SU-DHL-6 (cell line): ENCODE measurements at regions not wholly inside any gene's neighbourhood (a gene's known extent, or its start where the extent isn't known, plus 50 kb on each side); places are given as distances from the start of the nearest gene placed in this dataset.

Experiments used
- H2AFZ ChIP-seq: fragments of 200-600 bp; sonication (generic); 2 replicates; pipeline ENCODE4 v1.6.1; 2014; ENCODE audit warnings: low read depth, mild to moderate bottlenecking, moderate library complexity, mixed read lengths, antibody characterized with exemption, low read length; ENCODE audit not compliant: severe bottlenecking
- H3F3A ChIP-seq: fragments of 200-600 bp; shearing (Covaris generic); 2 replicates; pipeline ENCODE4 v1.6.0; 2016; ENCODE audit warnings: antibody characterized with exemption, mild to moderate bottlenecking; ENCODE audit not compliant: insufficient read depth
- H3K27ac ChIP-seq: fragments of 200-600 bp; sonication (generic); 2 replicates; pipeline ENCODE4 v1.5.1; 2016; ENCODE audit warnings: low read depth, mild to moderate bottlenecking, low read length, moderate library complexity, mixed read lengths
- H3K27me3 ChIP-seq: fragments of 200-600 bp; sonication (generic), shearing (Covaris generic); 2 replicates; pipeline ENCODE4 v1.6.0; 2014; ENCODE audit warnings: mild to moderate bottlenecking, low read length
- H3K36me3 ChIP-seq: fragments of 200-600 bp; sonication (generic); 2 replicates; pipeline ENCODE4 v1.6.1; 2014; ENCODE audit warnings: mild to moderate bottlenecking, low read length, mixed read lengths
- H3K4me2 ChIP-seq: fragments of 300-600, 200-600 bp; shearing (Covaris generic), sonication (generic); 2 replicates; pipeline ENCODE4 v1.6.0; 2014; ENCODE audit warnings: low read length, low read depth, mild to moderate bottlenecking; ENCODE audit not compliant: poor library complexity, severe bottlenecking
- H3K4me3 ChIP-seq: fragments of 200-600 bp; sonication (generic); 2 replicates; pipeline ENCODE4 v1.5.1; 2014; ENCODE audit warnings: antibody characterized with exemption, low read length, mild to moderate bottlenecking, mixed read lengths; ENCODE audit not compliant: insufficient read depth, poor library complexity, severe bottlenecking
- H3K79me2 ChIP-seq: fragments of 200-600 bp; sonication (generic); 2 replicates; pipeline ENCODE4 v1.6.1; 2014; ENCODE audit warnings: mild to moderate bottlenecking, low read length, moderate library complexity; ENCODE audit not compliant: insufficient read depth
- H3K9ac ChIP-seq: fragments of 200-600 bp; sonication (generic); 2 replicates; pipeline ENCODE4 v1.7.0; 2014; ENCODE audit warnings: mild to moderate bottlenecking, low read length
- H3K9me2 ChIP-seq: fragments of 200-600 bp; sonication (generic); replicated peaks from 2 replicates; pipeline ENCODE4 v1.6.1; 2014; ENCODE audit warnings: low read length; ENCODE audit not compliant: insufficient read depth
- H3K9me3 ChIP-seq: fragments of 200-600 bp; sonication (generic); 2 replicates; pipeline ENCODE4 v1.6.1; 2014; ENCODE audit warnings: low read length, mixed read lengths; ENCODE audit not compliant: insufficient read depth
- H4K20me1 ChIP-seq: fragments of 200-600 bp; sonication (generic); 2 replicates; pipeline ENCODE4 v1.6.1; 2014; ENCODE audit warnings: low read depth, mild to moderate bottlenecking, antibody characterized with exemption, low read length, moderate library complexity, mixed read lengths
- CTCF ChIP-seq: fragments of 200-600 bp; sonication (generic); IDR thresholded peaks from one replicate; pipeline ENCODE4 v1.5.1; 2017; ENCODE audit warnings: antibody characterized with exemption, mild to moderate bottlenecking, low read length, moderate library complexity; ENCODE audit not compliant: insufficient read depth, poor library complexity, severe bottlenecking
- EZH2phosphoT487 ChIP-seq: fragments of 200-600 bp; sonication (generic), shearing (Covaris generic); conservative IDR thresholded peaks from 2 replicates; pipeline ENCODE4 v1.6.1; 2018; ENCODE audit warnings: mild to moderate bottlenecking, antibody characterized with exemption, low read length, moderate library complexity, mixed read lengths

DNA sequence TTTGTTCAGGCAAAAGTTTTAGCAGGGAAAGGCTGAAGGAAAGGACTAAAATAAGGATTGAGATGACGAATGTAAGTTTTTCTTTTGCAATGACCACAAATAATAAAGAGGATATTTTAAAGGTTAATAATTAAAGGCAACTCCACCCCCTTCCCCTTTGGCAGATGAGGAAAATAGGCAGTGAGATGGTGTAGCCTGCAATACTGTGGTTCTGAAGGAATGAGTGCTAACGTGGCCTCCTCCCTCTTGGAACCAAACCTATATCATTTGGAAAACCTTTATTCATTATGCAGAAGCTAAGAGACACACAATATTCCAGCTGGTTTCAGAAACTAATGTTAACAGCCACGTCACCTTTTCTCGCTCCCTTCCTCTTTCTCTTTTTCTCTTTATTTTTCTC is 70.9 kb upstream of the COL1A2 start:
- no peak overlapping the region for H3K4me2 ChIP-seq

DNA sequence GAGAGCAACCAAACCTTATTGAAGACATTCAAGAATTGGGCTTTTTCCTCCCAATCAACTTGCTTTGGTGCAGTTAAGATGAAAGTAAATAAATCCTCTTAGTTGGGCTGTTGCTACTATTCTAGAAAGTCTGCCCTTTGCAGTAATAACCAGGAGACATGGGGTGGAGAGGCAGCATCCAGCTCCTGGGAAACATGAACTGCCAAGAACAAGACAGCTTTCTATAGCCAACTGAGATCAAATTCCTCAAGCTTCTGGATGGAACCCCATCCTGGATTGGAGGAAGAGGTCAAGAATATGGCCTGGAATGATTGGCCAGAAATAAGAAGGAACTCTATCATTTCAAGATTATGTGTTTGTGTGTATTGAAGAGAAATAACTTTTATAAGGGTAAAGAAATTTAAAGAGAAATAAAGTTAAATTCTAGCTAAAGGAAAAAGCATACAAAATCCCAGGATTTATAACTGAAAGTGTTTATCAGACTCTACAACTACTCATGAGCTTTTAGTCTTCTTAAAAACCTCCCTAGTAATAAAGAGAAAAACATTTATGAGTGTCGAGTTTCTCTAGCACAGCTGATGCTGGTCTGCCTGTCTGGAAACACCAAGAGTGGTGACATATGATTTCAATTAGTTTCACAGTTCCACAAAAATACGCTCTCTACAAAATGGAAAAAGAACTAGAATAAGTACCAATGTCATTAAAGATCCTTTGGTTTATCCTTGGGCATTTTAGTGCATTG is 70.1 kb upstream of the COL1A2 start:
- no peak overlapping the region for H3K9ac ChIP-seq
- H3K4me3 ChIP-seq: no peak overlapping the region
- no peaks in the 10 kb centered on the region for H3K79me2 ChIP-seq
- no peak overlapping the region for H3K27ac ChIP-seq
- H2AFZ ChIP-seq: no peak overlapping the region
- H3K9me2 ChIP-seq: 0 out of 2 replicates have a peak, but pooled peaks cover 4% of the 10 kb centered on the region
- no peak for TF ChIP-seq CTCF
- TF ChIP-seq EZH2phosphoT487: no peak
- no peaks in the 10 kb centered on the region for H3F3A ChIP-seq
- H3K9me3 ChIP-seq: no peaks in the 10 kb centered on the region
- H3K4me2 ChIP-seq: no peak overlapping the region
- no peaks in the 10 kb centered on the region for H4K20me1 ChIP-seq
- H3K36me3 ChIP-seq: no peaks in the 10 kb centered on the region
- H3K27me3 ChIP-seq: 0 out of 2 replicates have a peak, but pooled peaks cover 3% of the 10 kb centered on the region

More for the DNA sequence above, 70.9 kb upstream of the COL1A2 start:
- no peak overlapping the region for H3K9ac ChIP-seq
- no peaks in the 10 kb centered on the region for H4K20me1 ChIP-seq
- H3K27me3 ChIP-seq: 0 out of 2 replicates have a peak, but pooled peaks cover 3% of the 10 kb centered on the region
- no peak overlapping the region for H3K27ac ChIP-seq
- H3K36me3 ChIP-seq: no peaks in the 10 kb centered on the region
- H3K9me2 ChIP-seq: 0 out of 2 replicates have a peak, but pooled peaks cover 4% of the 10 kb centered on the region
- no peaks in the 10 kb centered on the region for H3K79me2 ChIP-seq
- TF ChIP-seq CTCF (no peak), EZH2phosphoT487 (no peak)
- H3K4me3 ChIP-seq: no peak overlapping the region
- H3F3A ChIP-seq: no peaks in the 10 kb centered on the region
- no peak overlapping the region for H2AFZ ChIP-seq
- no peaks in the 10 kb centered on the region for H3K9me3 ChIP-seq

GRCh38 chr7:94325122-94325475 is 69.6 kb upstream of the COL1A2 start:
- no peak overlapping the region for H2AFZ ChIP-seq
- H3K27ac ChIP-seq: no peak overlapping the region
- no peaks in the 10 kb centered on the region for H4K20me1 ChIP-seq
- 0 out of 2 replicates have a peak, but pooled peaks cover 4% of the 10 kb centered on the region for H3K9me2 ChIP-seq
- H3K27me3 ChIP-seq: 0 out of 2 replicates have a peak, but pooled peaks cover 3% of the 10 kb centered on the region
- H3K4me3 ChIP-seq: no peak overlapping the region
- no peaks in the 10 kb centered on the region for H3K36me3 ChIP-seq
- TF ChIP-seq EZH2phosphoT487 (no peak), CTCF (no peak)
- no peaks in the 10 kb centered on the region for H3F3A ChIP-seq
- H3K9me3 ChIP-seq: no peaks in the 10 kb centered on the region
- H3K4me2 ChIP-seq: no peak overlapping the region
- H3K79me2 ChIP-seq: no peaks in the 10 kb centered on the region
- no peak overlapping the region for H3K9ac ChIP-seq
